Large intestine (tissue), 3 donors: ENCODE measurements at regions not wholly inside any gene's neighbourhood (a gene's known extent, or its start where the extent isn't known, plus 50 kb on each side); places are given as distances from the start of the nearest gene placed in this dataset.
"Not testable (repeated sequence)": the region's sequence is repeated elsewhere in the genome, so short reads cannot be mapped to it uniquely, and the experiment has no call there.

ENCODE experiments used
- DNase-seq, 2 donors: peaks; one replicate each; pipeline versions ENCODE4 v3.0.0 to v3.0.0-alpha.2; 2013
- H3K27ac ChIP-seq: one replicate; pipeline ENCODE4 v1.5.1; 2013; ENCODE audit warnings: low read length
- H3K27me3 ChIP-seq: 2 replicates; pipeline ENCODE4 v1.6.1; 2013; ENCODE audit warnings: low read length; ENCODE audit not compliant: control insufficient read depth, insufficient read depth
- H3K36me3 ChIP-seq: 2 replicates; pipeline ENCODE4 v1.6.1; 2013; ENCODE audit warnings: low read length; ENCODE audit not compliant: control insufficient read depth, insufficient read depth
- H3K4me1 ChIP-seq: one replicate; pipeline ENCODE4 v1.6.1; 2013; ENCODE audit warnings: low read length; ENCODE audit not compliant: control insufficient read depth, insufficient read depth
- H3K4me3 ChIP-seq: one replicate; pipeline ENCODE4 v1.5.1; 2013; ENCODE audit warnings: low read length
- H3K9me3 ChIP-seq: one replicate; pipeline ENCODE4 v1.6.1; 2013; ENCODE audit warnings: mild to moderate bottlenecking, low read depth, low read length, moderate library complexity; ENCODE audit not compliant: control insufficient read depth
- WGBS: methylation state at CpG from one replicate; pipeline ENCODE4 v1.1.5; 2013; ENCODE audit warnings: low lambda C conversion rate; ENCODE audit not compliant: insufficient coverage; 5-methylcytosine and 5-hydroxymethylcytosine counted together

GRCh38 chr4:97134456-97134855 is 1008.8 kb downstream of the STPG2 start:
- WGBS: 100% methylated on average over 1 of the region's 2 CpGs
- Histone ChIP-seq H3K9me3 (no peaks in the 10 kb centered on the region), H3K4me1 (no peaks in the 10 kb centered on the region), H3K27ac (no peak overlapping the region), H3K4me3 (no peak overlapping the region), H3K36me3 (no peaks in the 10 kb centered on the region), H3K27me3 (no peaks in the 10 kb centered on the region)
- DNase-seq: no peak

- no peaks in the 10 kb centered on the region for H3K27me3 ChIP-seq
- no peak overlapping the region for H3K27ac ChIP-seq
- no peaks in the 10 kb centered on the region for H3K9me3 ChIP-seq
- no peaks in the 10 kb centered on the region for H3K36me3 ChIP-seq
- H3K4me3 ChIP-seq: no peak overlapping the region
- no peak for DNase-seq
- H3K4me1 ChIP-seq: no peaks in the 10 kb centered on the region
- WGBS: no CpG with 5 or more reads among the region's 4 CpGs
These were observed 1003.5 kb downstream of the STPG2 start for GRCh38 chr4:97139791-97140190.

DNA sequence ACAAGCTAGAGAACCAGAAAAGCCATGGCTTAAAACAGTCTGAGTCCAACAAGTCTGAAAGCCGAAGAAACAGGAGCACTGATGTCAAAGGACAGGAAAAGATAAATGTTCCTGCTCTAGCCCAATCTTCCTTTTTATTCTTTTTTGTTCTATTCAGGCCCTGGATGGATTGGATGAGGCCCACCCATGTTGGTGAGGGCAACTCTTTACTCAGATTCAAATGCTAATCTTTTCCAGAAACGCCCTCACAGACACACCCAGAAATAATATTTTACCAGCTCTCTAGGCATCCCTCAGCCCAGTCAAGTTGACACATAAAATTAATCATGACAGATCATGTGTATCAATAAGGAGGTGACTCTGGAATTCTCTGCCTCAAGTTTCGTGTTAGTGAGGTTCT is 1002.7 kb downstream of the STPG2 start:
- Histone ChIP-seq H3K27me3 (no peaks in the 10 kb centered on the region), H3K4me1 (no peaks in the 10 kb centered on the region), H3K9me3 (no peaks in the 10 kb centered on the region), H3K4me3 (no peak overlapping the region), H3K27ac (no peak overlapping the region), H3K36me3 (no peaks in the 10 kb centered on the region)
- WGBS: no CpG with 5 or more reads among the region's 3 CpGs
- no peak for DNase-seq

- not testable (repeated sequence) for H3K4me3 ChIP-seq, H3K27me3 ChIP-seq, H3K27ac ChIP-seq, H3K9me3 ChIP-seq, H3K36me3 ChIP-seq, H3K4me1 ChIP-seq, DNase-seq
- WGBS: 100% methylated on average over 1 of the region's 5 CpGs
These were observed 1001.9 kb downstream of the STPG2 start for GRCh38 chr4:97141332-97141731.

- no peak overlapping the region for H3K27ac ChIP-seq
These were observed 1000.9 kb downstream of the STPG2 start for GRCh38 chr4:97142410-97142809.

GRCh38 chr4:97142893-97143292 is 1000.4 kb downstream of the STPG2 start:
- DNase-seq: no peak
- Histone ChIP-seq H3K4me3 (no peak overlapping the region), H3K27ac (no peak overlapping the region), H3K4me1 (no peaks in the 10 kb centered on the region), H3K36me3 (no peaks in the 10 kb centered on the region), H3K27me3 (no peaks in the 10 kb centered on the region), H3K9me3 (no peaks in the 10 kb centered on the region)
- no CpG with 5 or more reads among the region's 4 CpGs for WGBS

More at GRCh38 chr4:97142410-97142809, 1000.9 kb downstream of the STPG2 start:
- Histone ChIP-seq H3K9me3 (no peaks in the 10 kb centered on the region), H3K4me1 (no peaks in the 10 kb centered on the region), H3K27me3 (no peaks in the 10 kb centered on the region), H3K36me3 (no peaks in the 10 kb centered on the region), H3K4me3 (no peak overlapping the region)
- WGBS: 31% methylated on average over 1 of the region's 2 CpGs
- DNase-seq: peak in 1 of 2 donors; percentile 4

- Histone ChIP-seq H3K27me3 (no peaks in the 10 kb centered on the region), H3K4me3 (no peak overlapping the region), H3K27ac (no peak overlapping the region), H3K4me1 (no peaks in the 10 kb centered on the region), H3K9me3 (no peaks in the 10 kb centered on the region), H3K36me3 (no peaks in the 10 kb centered on the region)
- DNase-seq: no peak
- WGBS: no CpG with 5 or more reads among the region's 1 CpG
These were observed 999.1 kb downstream of the STPG2 start for GRCh38 chr4:97144199-97144598.

DNA sequence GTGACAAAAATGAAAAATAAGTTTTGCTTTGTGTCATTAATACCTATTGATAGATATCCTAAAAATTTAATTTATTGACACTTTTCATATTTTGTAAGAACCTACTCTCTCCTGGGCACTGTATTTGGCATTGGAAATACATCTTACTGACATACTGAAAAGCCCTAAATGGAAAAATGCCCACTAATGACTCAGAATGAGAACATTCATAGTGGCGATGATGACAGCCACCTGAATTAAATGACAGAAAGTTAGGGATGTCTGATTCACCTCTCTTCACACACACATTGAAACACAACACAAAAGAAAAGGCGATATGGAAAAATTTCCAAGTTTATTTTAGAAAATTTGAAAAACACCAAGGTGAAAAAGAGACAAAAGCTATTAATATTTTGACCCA is 992.3 kb downstream of the STPG2 start:
- H3K4me1 ChIP-seq: no peaks in the 10 kb centered on the region
- H3K27me3 ChIP-seq: no peaks in the 10 kb centered on the region
- no peak for DNase-seq
- H3K9me3 ChIP-seq: no peaks in the 10 kb centered on the region
- H3K27ac ChIP-seq: no peak overlapping the region
- H3K4me3 ChIP-seq: no peak overlapping the region
- no CpG with 5 or more reads among the region's 2 CpGs for WGBS
- H3K36me3 ChIP-seq: no peaks in the 10 kb centered on the region

DNA sequence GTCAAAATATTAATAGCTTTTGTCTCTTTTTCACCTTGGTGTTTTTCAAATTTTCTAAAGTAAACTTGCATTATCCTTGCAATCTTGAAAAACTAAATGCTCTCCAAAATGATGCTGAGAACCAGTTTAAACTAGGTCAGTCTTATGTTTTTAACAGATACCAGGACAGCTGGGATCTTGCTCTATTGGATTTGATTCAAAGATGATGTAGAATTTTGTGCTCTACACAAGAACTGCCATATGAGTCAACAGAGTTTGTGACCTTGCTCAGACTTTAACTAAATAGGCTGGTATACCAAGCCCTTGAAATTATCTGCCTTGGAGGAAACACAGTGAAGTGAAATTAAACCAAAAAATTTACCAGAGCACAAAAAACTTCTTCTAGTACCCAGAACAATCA is 991.1 kb downstream of the STPG2 start:
- H3K27me3 ChIP-seq: no peaks in the 10 kb centered on the region
- no peak for DNase-seq
- no peaks in the 10 kb centered on the region for H3K4me1 ChIP-seq
- no peaks in the 10 kb centered on the region for H3K36me3 ChIP-seq
- no peak overlapping the region for H3K27ac ChIP-seq
- H3K4me3 ChIP-seq: no peak overlapping the region
- no peaks in the 10 kb centered on the region for H3K9me3 ChIP-seq

GRCh38 chr4:97153042-97153441 is 990.2 kb downstream of the STPG2 start:
- WGBS: no CpG with 5 or more reads among the region's 1 CpG
- peak; percentile 8 to 37 for DNase-seq
- Histone ChIP-seq H3K27me3 (no peaks in the 10 kb centered on the region), H3K4me1 (no peaks in the 10 kb centered on the region), H3K9me3 (no peaks in the 10 kb centered on the region), H3K4me3 (no peak overlapping the region), H3K36me3 (no peaks in the 10 kb centered on the region), H3K27ac (no peak overlapping the region)

GRCh38 chr4:97159625-97160024 is 983.7 kb downstream of the STPG2 start:
- no CpG with 5 or more reads among the region's 1 CpG for WGBS
- Histone ChIP-seq H3K4me3 (no peak overlapping the region), H3K36me3 (no peaks in the 10 kb centered on the region), H3K27ac (no peak overlapping the region), H3K27me3 (no peaks in the 10 kb centered on the region), H3K4me1 (no peaks in the 10 kb centered on the region), H3K9me3 (peaks cover 4% of the 10 kb centered on the region)
- peak in 1 of 2 donors; percentile 3 for DNase-seq
